M059J (cell line): ENCODE measurements at regions not wholly inside any gene's neighbourhood (a gene's known extent, or its start where the extent isn't known, plus 50 kb on each side); places are given as distances from the start of the nearest gene placed in this dataset.

Source experiments
- DNase-seq: peaks from one replicate; pipeline ENCODE4 v3.0.0-alpha.2; 2012; ENCODE audit warnings: low read depth

DNA sequence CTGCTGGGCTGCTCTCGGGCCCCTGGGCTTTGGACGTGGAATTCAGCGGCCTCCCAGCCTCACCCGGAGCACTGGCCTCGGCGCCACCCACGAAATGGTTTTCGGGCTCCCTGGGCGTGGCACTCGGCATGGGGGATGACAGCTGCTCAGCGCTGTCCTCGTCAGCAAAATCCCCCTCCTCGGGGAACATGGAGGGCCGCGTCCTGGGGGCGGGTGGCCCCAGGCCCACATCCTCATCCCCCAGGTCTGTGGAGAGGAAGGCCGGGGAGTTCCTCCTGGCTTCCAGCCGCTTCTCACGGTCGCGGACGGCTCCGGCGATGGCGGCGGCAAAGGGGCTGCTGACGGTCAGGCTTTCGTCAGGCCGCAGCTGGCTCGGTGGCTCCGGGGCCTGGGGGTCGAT lies 88.4 kb downstream of the CTTN start:
- DNase-seq, result no peak

DNA sequence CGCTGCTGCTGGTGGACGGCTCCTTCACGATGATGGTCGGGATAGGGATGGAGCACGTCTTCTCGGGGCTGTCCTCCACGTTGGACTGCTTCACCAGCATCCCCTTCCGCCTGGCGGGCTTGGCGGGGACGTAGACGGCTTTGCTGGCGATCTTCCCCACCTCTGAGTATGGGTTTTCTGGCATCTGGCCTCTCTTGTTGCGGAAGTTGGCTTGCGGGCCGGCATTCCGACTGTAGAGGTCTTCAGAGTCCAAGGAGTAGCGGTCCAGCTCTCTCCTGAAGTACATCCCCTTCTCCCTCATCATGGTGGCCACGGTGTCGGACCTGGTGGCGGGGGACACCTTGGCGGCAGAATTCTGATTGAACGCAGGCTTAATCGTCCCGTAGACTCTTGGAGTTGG lies 88.8 kb downstream of the CTTN start:
- DNase-seq, result no peak

DNA sequence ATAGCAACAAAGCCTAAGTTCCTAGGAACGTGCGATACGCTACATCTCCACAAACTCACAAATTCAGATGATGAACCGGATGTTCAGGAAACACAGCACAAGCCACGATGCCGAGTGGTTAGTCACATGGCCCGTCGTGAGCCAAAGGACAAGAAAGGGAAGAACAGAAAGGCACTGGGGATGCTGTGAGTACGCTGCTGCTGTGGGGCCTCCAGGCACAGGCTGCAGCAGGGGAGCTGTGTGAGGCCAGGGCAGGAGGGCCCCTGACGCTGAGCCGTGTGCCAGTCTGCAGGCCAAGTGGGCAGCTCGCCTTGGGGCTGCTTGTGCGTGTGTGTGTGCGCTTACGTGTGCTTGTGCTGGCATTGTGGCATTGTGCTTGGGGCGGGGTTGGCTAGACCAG lies 89.4 kb downstream of the CTTN start:
- no peak for DNase-seq

DNA sequence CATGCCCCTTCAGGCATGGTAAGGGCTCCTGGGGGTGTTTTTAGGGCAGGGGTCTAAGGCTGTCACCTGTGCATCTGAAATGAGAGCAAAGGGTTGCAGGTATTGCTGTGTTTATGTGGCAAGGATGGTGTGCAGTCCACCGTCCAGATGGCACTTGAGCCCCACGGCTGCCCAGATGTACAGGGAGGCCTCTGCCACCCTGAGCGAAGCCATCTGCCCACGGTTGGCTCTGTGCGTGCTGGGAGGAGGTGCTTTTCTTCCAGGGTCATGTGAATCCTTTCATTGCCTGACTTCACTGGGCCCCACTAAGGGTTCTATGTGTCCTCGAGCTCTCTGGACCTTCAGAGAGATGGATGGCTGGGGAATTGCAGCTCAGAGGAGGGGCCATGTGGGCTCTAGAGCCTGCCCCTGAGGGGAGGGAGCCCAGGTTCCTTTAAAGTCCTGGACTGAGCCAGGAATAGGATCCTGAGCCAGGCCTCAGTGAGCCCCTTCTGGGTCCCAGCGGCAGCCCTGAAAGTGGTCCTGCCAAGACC lies 89.9 kb downstream of the CTTN start:
- no peak for DNase-seq

DNA sequence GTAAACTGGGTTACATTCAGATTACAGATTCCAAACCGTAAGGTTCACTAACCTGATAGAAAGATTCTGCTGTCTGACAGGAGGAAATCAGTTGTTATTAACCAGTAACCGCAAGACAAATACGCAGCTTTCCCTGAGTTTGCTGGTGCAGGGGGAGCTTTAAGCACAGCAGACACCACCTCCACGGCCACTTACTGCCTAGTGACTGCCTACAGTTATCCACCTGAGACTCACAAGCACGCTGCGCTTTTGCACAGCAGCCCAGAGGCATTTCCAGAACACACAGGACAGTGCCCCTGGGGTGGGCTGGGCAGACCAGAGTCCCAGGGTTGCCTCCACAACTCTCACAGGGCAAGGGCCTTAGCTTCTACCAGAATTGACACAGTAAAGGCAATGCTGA lies 90.9 kb downstream of the CTTN start:
- no peak for DNase-seq

DNA sequence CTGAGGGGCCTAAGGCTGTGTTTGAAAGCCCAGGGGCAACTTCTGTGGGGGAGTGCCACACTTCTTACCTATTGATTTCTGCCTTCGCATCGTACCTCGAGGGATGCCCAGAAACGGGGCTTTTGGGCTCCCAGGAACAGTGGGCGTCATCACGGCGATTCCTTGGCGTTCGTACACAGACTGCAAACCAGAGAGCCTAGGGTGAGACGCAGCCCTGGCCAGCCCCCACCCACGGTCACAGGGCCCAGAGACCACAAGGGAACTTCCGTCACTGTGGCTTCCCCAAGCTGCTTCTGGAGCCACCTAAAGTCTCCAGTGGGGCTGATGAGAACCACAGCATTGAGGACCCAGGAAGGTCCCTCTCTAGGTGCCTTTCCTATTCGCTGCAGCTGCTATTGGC lies 91.9 kb downstream of the CTTN start:
- no peak for DNase-seq

DNA sequence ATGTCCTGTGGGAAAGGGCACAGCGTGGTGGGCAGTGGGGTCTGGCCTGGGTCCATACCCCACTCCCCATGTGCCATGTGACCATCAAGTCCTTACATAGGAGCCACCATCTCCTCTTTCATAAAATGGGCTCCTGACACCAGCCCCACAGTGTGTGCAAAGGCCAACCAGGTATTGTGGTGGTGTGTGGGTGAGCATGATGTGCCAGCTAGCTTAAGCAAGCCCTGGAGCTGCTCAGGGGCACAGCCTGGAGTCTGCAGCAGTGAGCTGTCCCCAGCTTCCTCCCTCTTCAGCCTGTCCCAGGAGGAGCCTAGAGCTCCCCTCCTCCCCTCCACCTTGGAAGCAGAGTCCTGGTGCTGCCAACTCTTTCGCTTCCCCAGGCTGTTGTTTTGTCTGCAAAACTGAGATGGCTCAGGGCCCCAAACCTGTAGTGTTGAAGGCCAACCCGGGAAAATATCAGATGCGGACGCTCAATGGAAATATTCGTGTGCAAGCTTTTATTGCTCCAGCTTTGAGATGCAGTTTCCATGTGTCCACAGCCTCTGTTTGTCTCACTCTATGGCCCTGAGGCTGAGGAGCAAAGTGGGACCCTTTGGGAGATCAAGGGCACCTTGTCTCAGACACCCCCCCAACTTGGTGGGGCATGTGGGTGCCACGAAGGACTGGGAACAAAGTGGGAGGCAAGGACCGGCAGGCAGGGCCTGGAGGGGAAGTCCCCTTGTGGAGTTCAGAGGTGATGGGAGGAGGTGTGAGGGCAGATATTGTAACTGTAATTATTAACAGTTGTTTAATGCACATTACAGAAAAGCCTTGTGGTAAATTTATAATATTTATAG lies 92.6 kb downstream of the CTTN start:
- no peak for DNase-seq

DNA sequence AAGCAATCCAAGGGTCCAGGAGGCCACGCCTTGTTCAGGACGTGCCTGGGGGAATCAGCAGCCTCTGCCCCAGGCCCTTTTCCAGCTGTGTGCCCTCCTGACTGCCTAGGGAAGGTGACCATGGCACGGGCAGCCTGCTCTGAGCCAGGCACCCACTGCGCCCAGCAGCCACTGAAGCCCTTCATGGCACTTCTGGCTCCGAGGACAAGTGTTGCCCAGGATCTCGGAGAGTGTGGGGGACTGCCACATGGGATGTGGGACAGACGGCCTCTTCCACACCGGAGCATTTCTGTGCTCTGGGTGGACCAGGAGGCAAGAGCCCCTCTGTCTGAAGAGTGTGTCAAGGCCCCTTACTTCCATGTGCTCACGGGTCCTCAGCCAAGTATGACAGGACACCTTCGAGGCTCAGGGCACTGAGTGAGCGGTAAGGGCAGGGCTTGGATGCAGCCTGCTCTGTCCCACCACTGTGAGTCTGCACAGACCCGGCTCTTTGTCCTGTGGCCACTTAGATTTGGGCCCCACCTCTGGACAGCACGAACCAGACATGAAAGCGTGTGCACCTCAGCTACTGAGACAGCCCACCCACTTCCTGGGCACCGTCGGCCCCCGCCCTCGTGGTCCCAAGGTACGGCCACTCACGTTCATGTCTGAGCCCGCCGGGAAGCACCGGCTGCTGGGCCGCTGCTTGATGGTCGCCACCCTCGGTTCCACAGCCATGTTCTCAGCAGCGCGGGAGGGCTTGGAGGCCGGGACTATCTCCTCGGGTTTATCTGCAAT lies 93.6 kb downstream of the CTTN start:
- DNase-seq, result no peak

DNA sequence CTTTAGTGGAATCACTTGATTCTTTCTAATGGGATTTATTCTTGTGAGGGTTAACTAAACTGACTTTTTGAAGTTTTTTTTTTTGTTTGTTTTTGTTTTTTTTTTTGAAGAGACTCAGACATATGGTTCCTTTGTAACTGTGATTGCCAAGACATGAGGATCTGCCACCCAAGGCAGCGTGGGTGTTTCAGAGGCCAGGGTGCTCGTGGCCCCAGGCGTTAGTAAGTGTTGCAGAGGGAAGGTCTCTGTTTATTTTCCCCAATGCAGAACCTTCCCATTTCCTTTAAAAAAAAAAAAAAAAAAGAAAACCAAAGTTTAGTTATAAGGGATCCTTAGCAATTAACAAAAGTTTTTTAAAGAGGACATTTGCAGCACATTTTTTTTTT lies 94.8 kb downstream of the CTTN start:
- no peak for DNase-seq

DNA sequence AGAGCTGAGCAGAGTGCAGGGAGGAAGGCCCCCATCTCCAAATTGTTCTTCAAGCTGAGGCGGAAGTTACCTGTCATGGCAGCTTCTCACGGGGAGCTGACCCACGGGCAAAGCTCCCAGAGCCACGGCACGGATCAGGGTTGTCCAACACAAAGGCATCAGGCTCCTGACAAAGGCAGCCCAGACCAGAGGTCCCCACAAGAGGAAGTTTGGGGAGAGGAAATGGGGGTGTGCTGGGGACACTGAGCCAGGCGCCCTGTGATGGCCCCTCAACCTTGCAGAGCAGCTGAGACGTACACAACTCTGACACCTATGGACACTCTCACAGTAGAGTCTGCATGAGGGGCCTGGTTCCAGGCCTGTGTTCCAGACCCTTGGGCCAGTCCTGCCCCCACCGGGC lies 95.6 kb downstream of the CTTN start:
- DNase-seq, result no peak

DNA sequence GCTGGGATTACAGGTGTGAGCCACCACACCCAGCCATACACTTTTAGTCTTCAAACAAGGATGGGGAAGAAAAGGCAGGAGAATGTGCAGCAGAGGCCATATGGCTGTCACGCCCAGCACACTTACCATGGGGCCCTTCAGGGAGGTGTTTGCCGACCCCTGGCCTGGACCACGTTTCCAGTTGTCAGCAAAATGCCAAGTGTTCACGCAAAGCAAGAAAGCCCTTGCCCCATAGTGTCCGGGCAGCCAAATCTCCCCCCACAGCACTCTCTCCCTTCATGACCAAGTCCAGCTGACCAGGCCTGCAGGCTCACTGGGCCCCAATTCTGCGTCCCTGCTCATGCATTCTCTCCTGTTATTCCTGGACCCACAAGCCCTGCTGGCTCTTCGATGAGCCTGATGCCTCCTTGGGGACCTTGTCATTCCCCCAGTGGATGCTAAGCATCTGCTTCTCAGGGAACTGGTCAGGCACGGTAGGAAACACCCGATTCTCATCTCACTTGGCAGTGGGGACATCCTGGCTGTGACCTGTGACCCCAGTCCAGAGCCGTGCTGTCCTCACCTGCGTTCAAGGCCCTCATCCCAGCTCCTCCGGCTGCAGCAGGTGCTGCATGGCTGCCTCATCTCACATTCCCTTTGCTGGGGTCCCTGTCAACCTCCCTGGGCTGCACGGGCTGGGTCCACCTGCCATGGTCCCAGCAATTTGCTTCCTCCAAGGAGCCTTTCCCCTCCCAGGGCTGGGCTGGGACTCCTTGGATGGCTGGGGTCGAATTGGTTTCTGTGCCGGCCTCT lies 96.4 kb downstream of the CTTN start:
- no peak for DNase-seq

DNA sequence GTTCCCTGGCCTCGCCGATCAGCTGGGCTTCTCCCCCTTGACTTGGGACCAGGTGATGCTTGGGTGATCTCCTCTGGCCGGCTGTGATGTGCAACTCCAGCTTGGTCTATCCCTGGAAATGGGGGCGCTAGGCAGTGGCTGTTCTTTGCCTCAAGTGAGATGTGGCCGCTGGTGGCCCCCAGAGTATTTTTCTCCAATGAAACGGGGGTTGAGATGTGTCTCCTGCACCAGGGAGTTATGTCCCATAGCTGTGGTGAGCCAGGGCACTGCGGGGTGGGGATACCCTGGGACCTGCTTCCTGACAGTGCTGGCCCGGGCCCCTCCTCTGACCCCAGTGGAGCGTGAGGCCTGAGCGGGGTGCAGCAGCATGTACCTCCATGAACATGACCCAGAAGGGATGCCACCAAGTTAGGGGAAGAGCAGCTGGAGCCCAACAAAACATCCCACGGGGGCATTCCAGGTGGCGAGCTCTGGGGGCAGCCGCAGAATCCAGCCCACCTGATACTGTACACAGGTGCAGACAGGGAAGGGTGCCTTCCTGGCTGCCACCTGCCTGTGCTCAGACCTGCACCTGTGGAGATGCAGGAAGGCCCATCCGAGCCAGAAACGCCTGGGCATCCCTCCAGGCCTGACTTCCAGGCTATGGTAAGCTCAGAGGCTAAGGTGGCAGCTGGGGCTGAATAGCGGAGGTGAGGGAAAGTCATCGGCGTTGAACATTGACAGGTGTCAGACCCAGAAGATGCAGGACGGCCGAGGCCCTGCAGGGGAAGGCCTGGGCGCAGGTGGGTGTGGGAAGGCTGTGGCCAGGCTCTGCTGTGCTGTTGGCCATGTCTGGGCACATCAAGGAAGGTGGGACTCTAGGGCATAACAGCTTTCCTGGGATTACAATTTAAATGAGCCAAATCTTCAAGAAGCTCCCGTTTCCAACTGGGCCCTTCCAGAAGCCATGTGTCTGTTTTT lies 97.3 kb downstream of the CTTN start:
- no peak for DNase-seq

DNA sequence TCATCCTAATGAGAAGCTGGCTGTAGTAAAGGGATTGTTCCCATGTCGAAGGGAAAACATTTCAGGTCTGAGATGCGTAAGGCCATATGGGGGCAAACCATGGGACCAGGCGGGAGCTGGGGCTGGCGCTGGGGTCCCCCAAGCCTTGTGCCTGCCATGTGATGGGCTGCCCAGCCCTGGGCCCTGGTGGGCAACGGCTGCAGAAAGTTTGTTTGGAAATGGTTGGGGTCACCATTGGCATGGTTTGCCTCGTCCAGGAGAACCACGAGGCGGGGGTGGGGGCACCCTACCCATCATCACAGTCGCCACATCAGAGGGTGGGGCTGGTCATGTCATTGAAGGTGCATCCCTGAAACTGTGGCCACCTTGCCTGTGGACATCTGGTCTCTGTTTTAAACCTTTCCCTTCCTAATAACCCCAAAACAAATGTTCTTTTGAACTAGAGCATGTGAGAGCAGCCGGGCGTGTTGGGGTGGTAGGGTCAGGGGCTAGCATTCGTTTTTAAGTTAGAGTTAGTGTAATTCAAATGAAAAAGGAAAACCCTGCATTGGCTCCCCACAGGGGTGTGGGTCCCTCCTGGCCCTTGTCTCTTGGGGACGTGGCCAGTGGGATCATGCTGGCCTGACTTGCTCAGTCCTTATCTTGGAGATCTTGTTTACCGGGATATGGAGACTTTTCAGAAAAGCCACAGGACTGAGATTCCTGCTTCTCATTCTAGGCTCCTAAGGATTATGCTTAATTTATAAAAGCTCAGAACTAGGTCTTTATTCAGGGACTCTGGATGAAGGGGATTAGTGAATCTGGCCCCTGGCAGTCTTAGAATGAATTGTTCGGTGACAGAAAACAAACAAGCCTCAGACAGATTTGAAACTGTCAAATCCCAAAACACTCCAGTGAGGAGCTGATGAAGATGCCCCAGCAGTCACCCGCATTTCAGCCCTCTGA lies 98.5 kb downstream of the CTTN start:
- DNase-seq, result no peak

DNA sequence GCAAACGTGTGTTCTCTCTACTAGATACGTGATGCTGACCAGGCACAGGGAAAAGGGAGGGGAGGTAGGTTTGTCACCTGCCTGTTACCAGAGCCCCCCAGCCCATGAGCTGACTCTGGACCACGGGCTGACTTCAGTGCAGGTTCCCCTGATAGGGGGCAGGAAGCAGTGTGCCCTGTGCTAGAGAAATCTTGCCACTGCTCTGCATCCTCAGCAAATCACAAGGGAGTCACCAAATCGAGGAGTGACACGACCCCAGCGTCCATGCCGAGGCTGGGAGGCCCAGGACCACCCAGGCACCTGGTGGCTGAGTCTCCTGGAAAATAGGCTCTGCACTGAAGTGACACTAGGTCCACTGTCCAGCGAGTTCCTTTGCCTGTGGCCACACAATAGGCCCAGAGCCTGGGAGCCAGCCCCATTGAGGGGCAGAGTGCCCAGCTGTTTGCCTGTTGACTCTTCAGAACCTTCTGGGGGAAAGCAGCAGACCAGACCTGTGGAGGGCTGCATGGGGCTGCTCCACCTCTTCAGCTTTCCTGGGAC lies 99.3 kb downstream of the CTTN start:
- no peak for DNase-seq

DNA sequence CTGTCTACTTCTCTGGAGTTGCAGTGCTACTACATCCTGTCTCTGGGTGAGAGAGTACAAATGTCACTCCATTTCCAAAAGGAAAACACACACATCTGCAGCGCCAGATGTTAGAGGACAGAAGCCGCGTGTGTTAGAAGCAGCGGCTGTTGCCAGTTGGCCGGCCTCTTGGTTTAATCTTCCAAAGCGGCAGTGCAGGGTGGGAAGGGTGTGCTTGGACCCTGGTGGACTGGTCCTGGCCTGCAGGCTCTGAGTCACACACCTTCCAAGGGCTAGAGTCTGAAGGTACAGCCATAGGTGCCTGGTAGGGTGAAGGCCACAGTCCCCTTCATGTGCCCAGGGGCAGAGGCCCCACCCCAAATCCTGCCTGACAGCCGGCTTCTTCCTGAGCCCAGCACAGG lies 99.8 kb downstream of the CTTN start:
- no peak for DNase-seq

DNA sequence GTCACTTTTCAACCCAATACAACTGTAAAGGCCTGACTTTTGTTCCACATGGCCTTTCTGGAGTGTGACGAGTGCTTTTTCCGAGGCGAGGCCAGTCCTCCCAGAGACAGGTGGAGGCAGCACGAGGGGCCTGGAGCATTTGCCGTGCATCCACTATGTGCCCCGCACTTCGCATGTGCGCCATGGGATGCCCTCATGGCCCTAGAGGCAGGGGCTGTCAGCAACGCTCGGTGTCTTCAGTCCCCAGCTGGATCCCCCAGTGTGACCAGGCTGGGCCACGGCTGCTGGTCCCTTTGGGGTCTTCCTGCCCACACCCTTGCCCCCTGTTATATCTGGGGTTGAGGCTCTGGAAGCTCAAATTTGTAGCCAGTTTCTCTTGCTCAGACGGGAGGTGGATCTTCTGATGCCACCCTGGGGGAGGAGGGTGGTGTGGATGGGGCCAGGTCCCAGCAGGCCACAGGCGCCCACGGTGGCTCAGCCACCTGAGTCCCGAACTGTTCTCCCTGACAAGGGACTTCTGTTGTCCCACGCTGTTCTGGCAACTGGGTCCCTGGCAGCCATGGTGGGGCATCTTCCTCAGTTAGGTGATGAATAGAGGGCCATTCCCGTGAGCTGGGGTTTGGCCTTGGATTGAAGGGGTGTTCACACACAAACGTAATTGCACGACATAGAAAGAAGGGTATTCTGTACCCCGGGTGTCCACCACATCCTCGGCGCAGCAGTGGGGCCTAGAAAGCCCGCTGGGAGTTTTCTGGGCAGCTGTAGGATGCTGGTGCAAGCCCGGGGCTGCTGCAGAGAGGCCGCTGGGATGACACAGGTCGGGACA lies 100.9 kb downstream of the CTTN start:
- no peak for DNase-seq

DNA sequence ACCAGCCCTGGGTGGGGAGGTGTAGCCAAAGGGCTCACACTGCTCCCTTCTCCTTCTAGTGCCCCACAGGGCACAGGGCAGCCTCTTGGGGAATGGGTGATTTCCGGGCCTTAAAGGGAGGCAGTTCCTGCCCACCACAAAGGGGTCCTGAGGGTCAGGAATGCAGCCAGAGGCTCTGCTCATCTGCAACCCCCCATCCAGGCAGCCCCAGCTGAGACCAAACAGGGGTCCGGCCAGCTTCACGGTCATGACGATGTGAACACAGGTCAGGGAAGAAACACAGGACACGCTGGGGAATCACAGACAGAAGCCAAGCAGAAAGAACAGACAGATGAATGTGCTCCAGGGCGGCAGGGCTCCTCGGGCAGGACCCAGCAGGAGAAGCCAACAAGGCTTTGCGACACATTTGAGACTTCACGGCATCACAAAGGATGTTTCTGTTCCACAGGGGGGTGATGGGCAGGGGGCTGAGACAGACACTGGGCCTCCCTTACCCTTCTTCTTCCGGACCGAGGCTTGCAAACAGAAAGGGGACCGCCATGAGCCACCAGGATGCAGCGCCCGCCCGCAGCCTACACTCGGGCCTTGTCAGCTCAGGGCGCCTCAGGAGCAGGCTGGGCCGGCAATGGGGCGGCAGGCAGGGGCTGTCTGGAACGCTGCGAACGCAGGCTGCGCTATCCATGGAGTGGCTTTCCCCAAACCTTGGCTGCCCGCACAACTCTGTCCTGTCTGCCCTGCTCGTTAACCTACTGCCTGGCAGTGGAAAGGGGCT lies 101.9 kb downstream of the CTTN start:
- DNase-seq, result no peak
